GM21723 (cell line): ENCODE measurements at regions not wholly inside any gene's neighbourhood (a gene's known extent, or its start where the extent isn't known, plus 50 kb on each side); places are given as distances from the start of the nearest gene placed in this dataset.

ENCODE experiments used
- ATAC-seq: cut with Tn5 transposase; IDR thresholded peaks from one replicate; pipeline ENCODE4 v1.9.1; 2021; ENCODE audit warnings: mild to moderate bottlenecking, moderate library complexity; ENCODE audit not compliant: unreplicated experiment

GRCh38 chr1:191865479-191865878 lies 292.8 kb upstream of the RGS18 start:
- no peak for ATAC-seq

GRCh38 chr1:191866155-191866554 lies 292.1 kb upstream of the RGS18 start:
- no peak for ATAC-seq

- ATAC-seq, result peak; percentile 37
Observed at GRCh38 chr1:191869790-191870312, 288.4 kb upstream of the RGS18 start.

- ATAC-seq, result peak; percentile 60
Observed at GRCh38 chr1:191870490-191870889, 287.8 kb upstream of the RGS18 start.

GRCh38 chr1:191875994-191876393 lies 282.3 kb upstream of the RGS18 start:
- no peak for ATAC-seq

GRCh38 chr1:191876631-191877030 lies 281.6 kb upstream of the RGS18 start:
- ATAC-seq, result no peak

GRCh38 chr1:191882870-191883269 lies 275.4 kb upstream of the RGS18 start:
- no peak for ATAC-seq

GRCh38 chr1:191886977-191887376 lies 271.3 kb upstream of the RGS18 start:
- peak; percentile 58 for ATAC-seq

GRCh38 chr1:191888996-191889622 lies 269.2 kb upstream of the RGS18 start:
- ATAC-seq, result peak; percentile 42

- peak; percentile 10 for ATAC-seq
Observed at GRCh38 chr1:191889623-191890003, 268.6 kb upstream of the RGS18 start.

- no peak for ATAC-seq
Observed at GRCh38 chr1:191890433-191891088, 267.7 kb upstream of the RGS18 start.

GRCh38 chr1:191892716-191893115 lies 265.5 kb upstream of the RGS18 start:
- no peak for ATAC-seq

- no peak for ATAC-seq
Observed at GRCh38 chr1:191895049-191895448, 263.2 kb upstream of the RGS18 start.

GRCh38 chr1:191895462-191896058 lies 262.7 kb upstream of the RGS18 start:
- no peak for ATAC-seq

- no peak for ATAC-seq
Observed at GRCh38 chr1:191897134-191897533, 261.1 kb upstream of the RGS18 start.

GRCh38 chr1:191901651-191902050 lies 256.6 kb upstream of the RGS18 start:
- ATAC-seq, result no peak

- ATAC-seq, result no peak
Observed at GRCh38 chr1:191904991-191905390, 253.3 kb upstream of the RGS18 start.

GRCh38 chr1:191905781-191906180 lies 252.5 kb upstream of the RGS18 start:
- no peak for ATAC-seq

- no peak for ATAC-seq
Observed at GRCh38 chr1:191907121-191907520, 251.1 kb upstream of the RGS18 start.

GRCh38 chr1:191910245-191910644 lies 248.0 kb upstream of the RGS18 start:
- no peak for ATAC-seq

- no peak for ATAC-seq
Observed at GRCh38 chr1:191912517-191912916, 245.7 kb upstream of the RGS18 start.
